ENCODE measurements at regions not wholly inside any gene's neighbourhood (a gene's known extent, or its start where the extent isn't known, plus 50 kb on each side); places are given as distances from the start of the nearest gene placed in this dataset.

DNA sequence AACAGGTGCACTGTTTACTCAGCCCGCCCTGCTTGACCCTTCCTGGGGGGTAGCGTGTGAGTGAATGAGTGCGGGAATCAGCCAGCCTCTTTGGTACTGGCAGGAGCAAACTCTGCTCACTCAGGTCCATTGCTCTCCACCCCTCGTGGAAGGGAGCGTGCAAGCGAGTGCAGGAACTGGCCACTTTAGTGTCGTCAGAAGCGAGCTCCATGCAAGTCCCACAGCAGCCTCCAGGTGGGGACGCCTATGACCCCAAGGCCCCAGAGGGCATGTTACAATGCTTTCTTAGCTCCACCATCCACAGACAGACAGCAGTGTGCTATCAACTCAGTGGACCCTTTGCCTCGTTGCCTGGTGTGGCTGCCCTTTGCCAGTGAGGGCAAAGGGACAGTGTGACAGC is 1025.1 kb upstream of the CDH8 start:
- intact Hi-C loops (cut with micrococcal nuclease): no loop called here
- Mint-ChIP-seq H3K4me3 (no peak overlapping the region), H3K27ac (no peak overlapping the region), H3K9me3 (peaks cover 12% of the 10 kb centered on the region), H3K27me3 (no peaks in the 10 kb centered on the region), H3K36me3 (ENCODE audit: low read depth) (no peaks in the 10 kb centered on the region), H3K4me1 (no peaks in the 10 kb centered on the region)
- no peak for ATAC-seq (ENCODE audit: low read depth)
- CTCF ChIA-PET: no interaction called here
- no peak for DNase-seq
- TF ChIP-seq, protein P1, sequence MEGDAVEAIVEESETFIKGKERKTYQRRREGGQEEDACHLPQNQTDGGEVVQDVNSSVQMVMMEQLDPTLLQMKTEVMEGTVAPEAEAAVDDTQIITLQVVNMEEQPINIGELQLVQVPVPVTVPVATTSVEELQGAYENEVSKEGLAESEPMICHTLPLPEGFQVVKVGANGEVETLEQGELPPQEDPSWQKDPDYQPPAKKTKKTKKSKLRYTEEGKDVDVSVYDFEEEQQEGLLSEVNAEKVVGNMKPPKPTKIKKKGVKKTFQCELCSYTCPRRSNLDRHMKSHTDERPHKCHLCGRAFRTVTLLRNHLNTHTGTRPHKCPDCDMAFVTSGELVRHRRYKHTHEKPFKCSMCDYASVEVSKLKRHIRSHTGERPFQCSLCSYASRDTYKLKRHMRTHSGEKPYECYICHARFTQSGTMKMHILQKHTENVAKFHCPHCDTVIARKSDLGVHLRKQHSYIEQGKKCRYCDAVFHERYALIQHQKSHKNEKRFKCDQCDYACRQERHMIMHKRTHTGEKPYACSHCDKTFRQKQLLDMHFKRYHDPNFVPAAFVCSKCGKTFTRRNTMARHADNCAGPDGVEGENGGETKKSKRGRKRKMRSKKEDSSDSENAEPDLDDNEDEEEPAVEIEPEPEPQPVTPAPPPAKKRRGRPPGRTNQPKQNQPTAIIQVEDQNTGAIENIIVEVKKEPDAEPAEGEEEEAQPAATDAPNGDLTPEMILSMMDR (IDR thresholded peaks at IDR 0.05): no peak
- POLR2A ChIA-PET: no interaction called here

DNA sequence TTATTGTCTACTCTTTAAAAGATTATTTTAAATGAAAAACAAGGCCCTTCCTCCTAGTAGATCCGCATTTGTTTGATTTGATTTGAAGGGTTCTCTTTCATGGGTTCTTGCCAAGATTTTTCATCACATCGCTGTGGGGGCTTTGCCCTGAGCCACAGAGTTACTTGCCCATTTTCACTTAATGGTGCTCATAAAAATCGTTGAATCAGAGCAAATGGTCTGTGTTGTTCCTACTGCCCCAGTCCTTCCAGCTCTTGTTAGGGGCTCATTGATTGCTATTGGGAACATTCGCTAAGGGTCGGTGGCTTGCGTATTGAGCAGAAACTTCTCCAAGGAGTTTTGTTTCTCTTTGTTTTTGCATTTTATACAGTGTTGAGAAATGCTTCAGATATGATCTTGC is 1023.4 kb upstream of the CDH8 start:
- no peaks in the 10 kb centered on the region for H3K4me1 Mint-ChIP-seq
- DNase-seq (no peak), ATAC-seq (ENCODE audit: low read depth) (no peak)
- CTCF ChIA-PET: no interaction called here
- H3K9me3 Mint-ChIP-seq: peaks cover 10% of the 10 kb centered on the region
- TF ChIP-seq, protein P1 (IDR thresholded peaks at IDR 0.05): no peak
- no peaks in the 10 kb centered on the region for H3K36me3 Mint-ChIP-seq (ENCODE audit: low read depth)
- H3K27ac Mint-ChIP-seq: no peak overlapping the region
- intact Hi-C loops (cut with micrococcal nuclease): no loop called here
- no peaks in the 10 kb centered on the region for H3K27me3 Mint-ChIP-seq
- H3K4me3 Mint-ChIP-seq: no peak overlapping the region
- POLR2A ChIA-PET: no interaction called here

DNA sequence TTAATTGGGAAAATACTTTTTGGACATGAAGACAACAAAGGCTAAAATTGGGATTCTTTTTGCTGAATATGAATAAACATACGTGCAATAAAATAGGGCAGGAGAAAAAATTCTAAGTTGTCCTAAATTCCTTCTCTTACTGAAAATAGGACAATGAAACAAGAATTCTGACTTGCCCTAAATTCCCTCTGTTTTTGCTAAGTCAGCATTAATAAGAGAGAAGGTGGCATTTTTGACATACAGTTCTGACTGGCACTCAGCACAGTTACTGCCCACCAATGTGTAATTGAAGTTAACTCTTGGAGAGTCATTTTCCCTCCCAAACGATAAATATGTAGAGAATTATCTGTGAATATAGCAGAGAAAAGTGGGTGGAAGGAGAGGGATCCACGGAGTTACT is 1021.1 kb upstream of the CDH8 start:
- ChIA-PET POLR2A (no interaction called here), CTCF (no interaction called here)
- H3K4me3 Mint-ChIP-seq: no peak overlapping the region
- DNase-seq (no peak), ATAC-seq (ENCODE audit: low read depth) (no peak)
- TF ChIP-seq, protein P1 (IDR thresholded peaks at IDR 0.05): no peak
- H3K27me3 Mint-ChIP-seq: no peaks in the 10 kb centered on the region
- H3K9me3 Mint-ChIP-seq: peaks cover 12% of the 10 kb centered on the region
- H3K36me3 Mint-ChIP-seq (ENCODE audit: low read depth): no peaks in the 10 kb centered on the region
- H3K4me1 Mint-ChIP-seq: no peaks in the 10 kb centered on the region
- intact Hi-C loops (cut with micrococcal nuclease): no loop called here
- H3K27ac Mint-ChIP-seq: no peak overlapping the region

DNA sequence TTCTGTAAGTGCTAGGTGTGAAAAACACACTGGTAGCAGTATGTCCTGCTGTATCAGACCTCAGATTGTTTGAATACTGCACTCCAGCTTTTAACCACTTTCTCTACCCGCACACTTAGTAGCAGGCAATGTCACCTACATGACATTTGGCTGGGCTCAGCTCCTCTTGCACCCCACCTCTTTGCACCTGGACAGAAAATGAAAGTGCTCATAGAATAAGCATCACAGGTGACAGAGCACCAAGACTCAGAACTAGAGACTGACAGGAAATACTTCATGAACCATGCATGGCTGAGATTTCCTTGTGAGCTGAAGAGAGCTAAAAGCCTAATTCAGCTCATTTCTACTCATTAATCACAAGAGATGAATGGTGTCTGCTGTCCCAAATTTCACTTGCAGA is 1014.2 kb upstream of the CDH8 start:
- TF ChIP-seq, protein P1 (IDR thresholded peaks at IDR 0.05): no peak
- ChIA-PET POLR2A (no interaction called here), CTCF (no interaction called here)
- H3K4me3 Mint-ChIP-seq: no peak overlapping the region
- ATAC-seq (ENCODE audit: low read depth) (no peak), DNase-seq (no peak)
- H3K4me1 Mint-ChIP-seq: no peaks in the 10 kb centered on the region
- intact Hi-C loops (cut with micrococcal nuclease): no loop called here
- H3K36me3 Mint-ChIP-seq (ENCODE audit: low read depth): no peaks in the 10 kb centered on the region
- no peak overlapping the region for H3K27ac Mint-ChIP-seq
- H3K27me3 Mint-ChIP-seq: no peaks in the 10 kb centered on the region
- H3K9me3 Mint-ChIP-seq: peaks cover 6% of the 10 kb centered on the region

DNA sequence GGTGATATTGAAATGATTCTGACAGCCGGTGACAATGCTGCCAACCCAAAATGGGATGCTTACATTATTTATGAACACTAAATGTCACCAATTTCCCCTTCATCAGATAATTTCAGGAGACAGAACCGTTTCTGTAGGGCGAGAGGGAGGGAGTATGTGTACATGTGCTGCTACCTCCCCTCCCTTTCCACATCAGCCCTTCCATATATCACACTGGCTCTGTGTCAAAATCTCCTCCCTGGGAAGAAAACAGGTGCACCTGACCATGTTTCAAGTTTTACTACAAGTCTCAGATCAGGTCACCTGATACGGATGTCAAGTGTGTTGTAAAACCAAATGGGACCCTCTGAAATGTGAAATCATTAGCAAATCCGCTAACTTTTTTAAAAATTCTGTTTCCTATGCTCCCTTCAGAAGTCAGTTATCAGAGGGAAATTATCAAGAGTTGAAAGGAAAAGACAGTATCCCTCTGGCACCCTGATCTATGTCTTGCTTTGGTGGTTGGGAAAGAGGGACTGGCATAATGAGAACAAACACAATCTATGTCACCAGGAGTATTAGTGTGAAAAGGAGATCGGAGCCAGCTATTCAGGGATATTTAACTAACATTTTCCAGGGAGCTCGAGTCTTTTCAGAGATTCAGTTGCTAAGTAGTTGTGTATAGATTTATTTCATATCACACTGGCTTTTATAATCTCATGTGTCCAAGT is 1002.3 kb upstream of the CDH8 start:
- Mint-ChIP-seq H3K27me3 (no peaks in the 10 kb centered on the region), H3K36me3 (ENCODE audit: low read depth) (no peaks in the 10 kb centered on the region), H3K4me3 (no peak overlapping the region), H3K9me3 (peaks cover 7% of the 10 kb centered on the region), H3K4me1 (no peaks in the 10 kb centered on the region), H3K27ac (no peak overlapping the region)
- no peak for ATAC-seq (ENCODE audit: low read depth)
- ChIA-PET POLR2A (no interaction called here), CTCF (no interaction called here)
- intact Hi-C loops (cut with micrococcal nuclease): no loop called here
- DNase-seq: no peak
- TF ChIP-seq, protein P1 (IDR thresholded peaks at IDR 0.05): no peak

Measured in activated B cell treated with CpG ODN at 0.5 μM for 24 hours (primary cell).